ENCODE measurements at regions not wholly inside any gene's neighbourhood (a gene's known extent, or its start where the extent isn't known, plus 50 kb on each side); places are given as distances from the start of the nearest gene placed in this dataset.
"Not testable (repeated sequence)": the region's sequence is repeated elsewhere in the genome, so short reads cannot be mapped to it uniquely, and the experiment has no call there.

DNA sequence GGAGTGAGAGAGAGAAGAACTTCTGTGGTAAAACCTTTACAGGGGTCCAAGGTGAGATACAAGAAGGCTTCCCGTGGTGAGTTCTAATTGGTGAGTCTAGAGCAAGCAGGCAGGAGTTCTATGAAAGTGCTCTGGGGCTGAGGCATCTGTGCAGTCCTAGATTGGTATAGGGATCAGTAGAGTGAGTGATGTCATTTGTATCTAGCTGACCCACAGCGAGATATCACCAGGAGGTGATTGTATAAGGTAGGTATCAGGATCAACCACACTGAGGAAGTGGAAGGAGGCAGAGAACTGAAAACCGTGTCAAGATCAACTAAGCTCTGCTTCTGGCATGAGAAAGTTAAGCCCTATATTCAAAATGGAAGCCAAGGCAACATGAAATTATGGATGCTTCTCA, 1648.9 kb upstream of the TMEFF2 start:
- no peak for DNase-seq (ENCODE audit: low read depth)

DNA sequence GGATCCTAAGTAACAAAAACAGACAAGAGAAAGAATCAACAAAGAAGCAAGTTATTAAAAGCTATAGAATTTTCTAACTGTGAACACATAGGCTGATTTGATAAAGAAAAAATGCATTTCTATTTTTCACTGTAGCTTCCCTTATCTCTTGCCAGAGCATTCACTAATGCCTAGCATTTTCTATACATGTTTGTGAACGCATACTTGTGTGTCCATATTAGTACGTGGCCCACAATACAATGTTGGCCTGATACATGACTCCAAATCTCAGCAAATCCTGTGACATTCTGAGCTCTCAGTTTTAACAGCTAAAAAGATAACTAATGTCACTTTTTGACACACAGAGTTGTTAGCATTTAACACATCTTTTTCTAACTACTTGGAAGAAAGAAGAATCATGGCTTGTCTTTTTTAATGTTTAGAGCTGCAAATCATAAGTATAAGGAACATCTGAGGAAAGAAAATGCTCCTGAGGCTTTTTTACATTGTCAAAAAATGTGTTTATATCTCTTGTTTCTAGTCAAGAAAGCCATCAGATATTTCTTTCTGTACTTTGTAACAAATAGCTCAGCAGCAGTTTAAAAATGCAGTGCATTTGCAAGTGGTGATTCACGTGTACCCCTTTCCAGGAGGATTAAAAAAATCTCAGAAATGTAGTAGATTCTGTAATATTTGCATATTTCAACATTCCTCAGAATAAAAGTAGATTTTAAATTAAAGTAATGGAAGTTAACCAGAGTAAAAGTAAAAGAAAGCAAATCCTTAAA, 1646.8 kb upstream of the TMEFF2 start:
- DNase-seq (ENCODE audit: low read depth) = no peak

DNA sequence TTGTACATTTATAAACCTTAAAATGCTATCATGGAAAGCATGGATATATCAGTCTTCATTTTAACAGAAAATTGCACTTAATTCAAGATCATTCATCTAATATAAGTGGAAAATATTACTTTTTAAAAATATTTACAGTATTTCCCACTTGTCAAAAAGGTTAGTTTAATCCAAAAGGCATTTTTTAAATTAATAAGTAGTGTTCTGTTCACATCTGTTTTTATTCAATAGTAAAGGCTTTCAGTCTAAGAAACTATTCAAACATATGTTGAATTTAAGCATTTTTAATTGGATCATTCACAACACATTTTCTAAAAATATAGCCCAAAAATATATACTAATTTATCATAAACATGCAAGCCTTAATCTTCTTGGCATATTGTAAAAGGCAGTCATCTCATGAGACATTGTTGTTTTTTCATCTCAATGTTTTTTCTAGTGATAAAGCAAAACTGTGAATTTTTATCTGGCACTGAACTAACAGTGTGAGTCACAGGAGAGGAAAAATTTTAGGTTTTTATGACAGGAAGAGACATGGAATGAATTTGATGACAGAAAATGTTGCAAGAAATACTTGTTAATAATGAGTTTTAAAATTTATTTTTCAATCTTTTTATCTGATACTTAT, 1642.5 kb upstream of the TMEFF2 start:
- no peak for DNase-seq (ENCODE audit: low read depth)

DNA sequence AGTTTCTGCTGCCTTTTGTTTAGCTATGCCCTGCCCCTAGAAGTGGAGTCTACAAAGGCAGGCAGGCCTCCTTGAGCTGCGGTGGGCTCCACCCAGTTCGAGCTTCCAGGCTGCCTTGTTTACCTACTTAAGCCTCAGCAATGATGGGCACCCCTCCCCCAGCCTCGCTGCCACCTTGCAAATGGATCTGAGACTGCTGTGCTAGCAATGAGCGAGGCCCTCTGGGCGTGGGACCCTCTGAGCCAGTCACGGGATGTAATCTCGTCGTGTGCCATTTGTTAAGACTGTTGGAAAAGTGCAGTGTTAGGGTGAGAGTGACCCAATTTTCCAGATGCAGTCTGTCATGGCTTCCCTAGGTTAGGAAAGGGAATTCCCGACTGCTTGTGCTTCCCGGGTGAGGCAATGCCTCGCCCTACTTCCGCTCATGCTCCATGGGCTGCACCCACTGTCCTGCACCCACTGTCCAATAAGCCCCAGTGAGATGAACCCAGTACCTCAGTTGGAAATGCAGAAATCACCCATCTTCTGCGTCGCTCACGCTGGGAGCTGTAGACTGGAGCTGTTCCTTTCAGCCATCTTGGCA, 1641.8 kb upstream of the TMEFF2 start:
- DNase-seq (ENCODE audit: low read depth) = not testable (repeated sequence)

DNA sequence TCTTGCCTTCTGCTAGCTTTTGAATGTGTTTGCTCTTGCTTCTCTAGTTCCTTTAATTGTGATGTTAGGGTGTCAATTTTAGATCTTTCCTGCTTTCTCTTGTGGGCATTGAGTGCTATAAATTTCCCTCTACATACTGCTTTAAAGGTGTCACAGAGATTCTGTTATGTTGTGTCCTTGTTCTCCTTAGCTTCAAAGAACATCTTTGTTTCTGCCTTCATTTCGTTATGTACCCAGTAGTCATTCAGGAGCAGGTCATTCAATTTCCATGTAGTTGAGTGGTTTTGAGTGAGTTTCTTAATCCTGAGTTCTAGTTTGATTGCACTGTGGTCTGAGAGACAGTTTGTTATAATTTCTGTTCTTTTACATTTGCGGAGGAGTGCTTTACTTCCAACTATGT, 1639.2 kb upstream of the TMEFF2 start:
- not testable (repeated sequence) for DNase-seq (ENCODE audit: low read depth)

DNA sequence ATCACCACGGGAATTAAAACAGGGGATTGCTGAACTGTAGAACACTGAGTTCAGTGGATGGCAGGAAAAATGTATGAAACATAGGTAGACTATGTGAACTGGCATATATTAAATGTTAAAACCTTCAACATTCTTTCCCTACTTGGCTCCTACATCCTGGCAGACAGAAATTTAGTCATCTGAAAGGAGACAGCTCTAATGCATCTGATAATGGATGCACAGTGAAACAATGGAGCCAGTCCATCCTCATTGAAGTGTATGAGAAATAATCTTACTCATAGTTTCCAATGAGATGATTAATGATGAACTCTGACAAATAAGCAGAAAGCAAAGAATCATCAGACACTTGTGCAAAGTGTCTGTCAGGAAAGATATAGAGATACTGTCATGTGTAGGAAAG, 1629.7 kb upstream of the TMEFF2 start:
- DNase-seq (ENCODE audit: low read depth) = peak; percentile 32

DNA sequence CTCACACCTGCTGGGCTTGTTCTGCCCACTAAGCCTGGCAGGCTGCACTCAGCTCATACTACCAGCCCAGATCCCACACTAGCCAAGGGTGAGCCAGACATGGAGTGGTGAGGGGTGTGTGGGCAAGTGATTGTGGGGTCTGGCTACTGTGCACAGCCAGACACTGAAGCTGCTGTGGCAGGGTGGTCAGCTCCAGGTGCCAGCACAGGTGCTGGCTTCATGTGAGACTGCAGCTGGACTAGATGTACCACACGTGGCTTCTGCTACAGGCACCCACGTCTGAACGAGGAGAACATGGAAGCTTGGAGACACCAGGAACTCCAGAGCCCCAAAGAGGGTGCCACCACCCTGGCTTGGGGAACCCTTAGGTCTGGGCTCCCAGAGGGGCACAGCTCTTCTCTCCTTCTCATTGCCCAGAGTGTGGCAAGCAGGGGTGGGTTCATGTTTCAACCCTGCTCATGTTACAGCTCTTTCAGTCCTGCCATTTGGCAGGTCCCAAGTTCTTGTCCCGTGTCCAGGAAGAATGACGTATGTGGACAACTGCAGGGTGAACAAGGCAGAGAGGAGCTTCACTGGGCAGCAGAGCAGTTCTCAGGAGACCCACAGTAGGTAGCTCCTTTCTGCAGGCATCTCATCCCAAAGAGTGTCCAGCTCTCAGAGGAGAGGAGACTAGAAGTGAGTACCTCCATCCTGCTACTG, 1624.2 kb upstream of the TMEFF2 start:
- DNase-seq (ENCODE audit: low read depth) = no peak

DNA sequence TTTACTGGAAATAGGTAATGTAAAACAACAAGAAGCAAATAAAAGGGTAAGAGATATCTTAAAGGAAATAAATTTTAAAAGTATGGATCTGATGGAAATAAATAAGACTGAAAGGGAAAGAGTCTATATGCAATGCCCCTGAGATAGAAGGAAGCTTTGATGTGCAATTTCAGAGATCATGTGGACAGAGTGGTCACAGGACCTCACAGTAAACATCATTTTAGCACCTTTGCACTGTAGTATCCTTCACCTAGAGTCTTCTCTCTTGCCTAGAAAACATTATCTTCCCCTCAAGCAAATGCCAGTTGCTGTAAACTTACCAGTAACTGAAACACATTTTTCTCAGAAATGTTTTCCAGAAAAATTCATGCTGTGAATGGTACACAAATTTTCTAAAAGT, 1621.3 kb upstream of the TMEFF2 start:
- DNase-seq (ENCODE audit: low read depth) = no peak

DNA sequence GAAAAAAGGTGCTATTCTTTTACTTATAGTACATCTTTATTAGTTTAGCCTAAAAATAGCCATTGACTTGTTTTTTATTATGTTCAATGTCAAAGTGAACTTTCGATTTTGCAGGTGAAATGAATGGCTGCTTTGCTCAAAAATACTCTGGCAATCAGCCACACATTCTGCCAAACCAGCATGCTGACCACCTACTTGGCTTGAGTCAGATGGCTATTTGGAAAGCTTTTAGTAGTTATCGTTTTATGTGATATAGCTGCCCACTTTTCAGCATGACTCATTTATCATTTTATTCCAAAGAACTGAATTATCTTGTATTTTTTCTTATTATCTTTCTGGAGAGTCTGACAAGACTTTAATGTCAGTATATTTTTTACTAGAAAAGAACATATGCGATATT, 1615.8 kb upstream of the TMEFF2 start:
- no peak for DNase-seq (ENCODE audit: low read depth)

DNA sequence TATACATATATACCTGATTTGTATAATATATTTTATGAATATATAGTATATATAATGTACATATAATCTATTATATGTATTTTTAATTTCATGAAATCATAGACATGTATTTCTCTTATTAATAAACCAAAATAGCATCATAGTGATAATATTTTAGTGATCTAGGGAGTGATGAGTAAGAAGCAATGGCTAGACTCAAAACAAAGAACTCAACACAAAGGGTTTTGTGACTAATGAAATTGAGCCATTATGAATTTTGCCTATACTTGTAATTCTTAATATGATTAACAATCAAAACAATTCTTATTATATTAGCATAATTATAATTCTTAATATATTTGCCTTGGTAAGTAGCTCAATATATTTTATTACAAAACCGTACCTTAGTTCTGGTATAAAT, 1614.1 kb upstream of the TMEFF2 start:
- DNase-seq (ENCODE audit: low read depth) = no peak

DNA sequence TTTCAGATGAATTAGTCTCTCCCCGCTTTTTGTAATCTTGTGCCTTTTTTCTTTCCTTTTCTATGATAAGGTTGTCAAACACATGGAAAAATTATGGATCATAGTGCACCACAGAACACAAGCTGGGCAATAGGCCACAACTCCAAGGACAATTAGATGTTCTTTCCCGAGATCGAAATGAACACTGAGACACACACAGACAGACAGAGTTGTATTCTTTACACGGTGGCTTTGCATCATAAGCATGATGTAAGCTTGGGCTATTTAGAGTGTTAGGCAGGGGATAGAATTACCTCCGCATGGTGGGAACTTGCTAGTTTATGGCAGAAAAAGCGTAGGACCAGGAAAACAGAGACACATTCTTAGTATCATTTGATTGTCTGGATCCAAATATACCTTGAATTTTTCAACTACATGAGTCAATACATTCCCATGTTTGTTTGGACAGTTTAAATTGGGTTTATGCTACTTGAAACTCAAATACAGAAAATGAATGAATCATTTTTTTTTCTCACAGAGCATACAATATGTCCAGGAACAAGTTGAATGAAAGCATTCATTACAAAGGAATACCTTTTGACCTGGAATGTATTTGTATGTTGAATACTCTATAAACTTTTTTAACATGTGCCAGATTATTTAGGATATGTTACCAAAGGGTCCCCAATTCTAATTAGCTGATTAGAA, 1611.5 kb upstream of the TMEFF2 start:
- DNase-seq (ENCODE audit: low read depth) = no peak

DNA sequence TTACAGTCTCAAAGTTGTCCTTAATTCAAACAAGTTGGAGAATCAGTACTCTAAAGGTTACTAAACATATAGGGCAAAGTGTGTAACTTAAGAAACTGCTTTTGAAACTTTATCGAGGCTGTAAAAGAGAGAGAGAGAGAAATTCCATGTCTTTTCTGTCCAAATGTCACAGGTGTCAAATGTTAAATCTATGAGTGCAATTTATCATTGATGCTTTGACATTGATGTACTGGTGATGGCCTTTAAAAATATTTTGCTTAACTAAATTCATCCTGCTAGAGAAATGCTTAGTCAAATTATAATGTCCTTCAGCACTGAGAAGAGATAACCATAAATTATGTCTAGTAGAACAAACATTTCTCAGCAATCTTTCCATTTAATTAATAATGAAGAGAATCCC, 1602.1 kb upstream of the TMEFF2 start:
- no peak for DNase-seq (ENCODE audit: low read depth)

DNA sequence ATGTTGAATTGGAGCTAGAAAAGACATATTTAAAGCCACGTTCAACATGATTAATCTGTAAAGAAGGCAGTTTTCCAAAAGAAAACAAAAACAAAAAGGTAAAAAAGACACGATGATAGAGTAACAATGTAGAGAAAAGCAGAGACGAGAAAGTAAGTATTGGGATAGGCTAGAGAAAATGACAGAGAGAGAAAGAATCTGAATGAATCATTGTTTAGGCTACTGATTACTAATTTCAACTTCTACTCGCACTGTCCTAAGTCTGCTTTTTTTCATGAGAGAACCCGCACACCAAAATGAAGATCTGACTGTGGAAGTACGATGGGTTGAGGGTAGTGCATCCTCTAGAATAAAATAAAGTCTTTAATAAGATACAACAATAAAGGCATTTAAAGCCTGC, 1599.2 kb upstream of the TMEFF2 start:
- no peak for DNase-seq (ENCODE audit: low read depth)

DNA sequence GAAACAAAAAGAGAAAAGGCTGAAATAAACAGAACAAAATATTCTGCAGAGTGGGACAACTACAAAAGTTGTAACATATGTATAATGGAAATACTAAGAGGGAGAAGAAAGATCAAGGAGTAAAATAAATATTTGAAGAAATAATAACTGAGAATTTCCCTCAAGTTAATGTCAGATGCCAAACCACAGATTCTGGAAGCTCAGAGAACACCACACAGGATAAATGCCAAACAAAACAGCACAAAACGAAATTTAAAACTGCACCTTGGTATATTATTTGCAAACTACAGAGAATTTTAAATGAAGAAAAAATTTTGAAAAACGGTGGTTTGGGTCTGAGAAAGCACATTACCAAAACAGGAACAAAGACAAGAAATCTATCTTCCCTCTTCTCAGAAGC, 1588.9 kb upstream of the TMEFF2 start:
- no peak for DNase-seq (ENCODE audit: low read depth)

DNA sequence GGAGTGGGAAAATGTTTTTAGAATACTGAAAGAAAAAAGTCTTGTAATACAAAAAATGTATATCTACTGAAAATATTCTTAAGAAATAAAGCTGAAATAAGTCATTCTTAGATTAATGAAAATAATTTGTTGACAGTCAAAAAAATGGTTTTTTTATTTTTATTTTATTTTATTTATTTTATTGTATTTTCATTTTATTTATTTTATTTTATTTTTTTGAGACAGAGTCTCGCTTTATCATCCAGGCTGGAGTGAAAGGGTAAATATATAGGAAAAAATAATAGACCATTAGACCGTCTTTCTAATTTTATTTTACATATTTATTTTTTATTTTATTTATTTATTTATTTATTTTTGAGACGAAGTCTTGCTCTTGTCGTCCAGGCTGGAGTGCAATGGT, 1583.6 kb upstream of the TMEFF2 start:
- DNase-seq (ENCODE audit: low read depth) = no peak

DNA sequence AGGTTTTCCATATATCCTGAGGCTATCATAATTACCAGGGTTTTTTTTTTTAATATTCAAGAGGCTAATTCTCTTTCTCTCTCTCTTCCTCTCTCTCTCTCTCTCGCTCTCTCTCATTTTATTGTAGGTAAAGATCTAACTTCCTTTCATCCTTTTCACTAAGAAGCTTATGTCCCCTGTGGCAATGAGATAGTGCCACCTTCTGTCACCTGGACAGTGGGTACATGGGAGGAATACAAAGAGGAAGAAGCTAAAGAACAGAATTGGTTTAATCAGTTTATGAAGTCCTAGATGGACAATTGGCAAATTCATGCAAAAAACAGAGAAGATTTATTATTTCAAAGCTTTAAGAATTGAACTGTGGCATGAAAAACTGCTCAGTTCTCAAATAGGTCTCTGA, 1582.3 kb upstream of the TMEFF2 start:
- no peak for DNase-seq (ENCODE audit: low read depth)

DNA sequence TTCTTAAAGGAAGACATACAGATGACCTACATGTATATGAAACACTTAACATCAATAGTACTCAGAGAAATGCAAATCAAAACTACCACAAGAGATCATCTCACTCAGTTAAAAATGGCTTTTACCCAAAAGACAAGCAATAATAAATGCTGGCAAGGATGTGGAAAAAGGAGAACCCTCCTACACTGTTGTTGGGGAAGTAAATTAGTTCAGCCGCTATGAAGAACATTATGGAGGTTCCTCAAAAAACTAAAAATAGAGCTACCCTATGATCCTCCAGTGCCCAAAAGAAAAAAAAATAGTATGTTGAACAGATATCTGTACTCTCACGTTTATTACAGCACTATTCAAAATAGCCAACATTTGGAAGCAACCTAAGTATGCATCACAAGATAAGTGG, 1579.4 kb upstream of the TMEFF2 start:
- no peak for DNase-seq (ENCODE audit: low read depth)

DNA sequence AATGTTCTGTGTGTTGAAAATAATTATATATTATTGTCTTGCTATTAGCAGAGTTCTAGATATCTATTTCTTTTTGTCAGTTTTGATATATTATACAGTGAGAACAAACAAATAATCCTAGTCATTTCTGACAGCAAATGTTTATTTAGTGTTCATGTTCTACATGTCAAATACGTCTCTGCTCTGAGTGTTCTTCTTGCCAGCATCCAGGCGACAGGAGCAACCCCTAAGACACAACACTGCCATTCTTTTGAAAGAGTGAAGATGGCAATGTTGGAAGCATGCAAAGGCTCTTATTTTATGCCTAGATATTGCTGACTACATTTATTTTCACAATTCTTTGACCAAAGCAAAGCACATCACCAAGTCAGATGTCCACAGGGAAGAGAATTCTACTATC, 1556.6 kb upstream of the TMEFF2 start:
- no peak for DNase-seq (ENCODE audit: low read depth)

DNA sequence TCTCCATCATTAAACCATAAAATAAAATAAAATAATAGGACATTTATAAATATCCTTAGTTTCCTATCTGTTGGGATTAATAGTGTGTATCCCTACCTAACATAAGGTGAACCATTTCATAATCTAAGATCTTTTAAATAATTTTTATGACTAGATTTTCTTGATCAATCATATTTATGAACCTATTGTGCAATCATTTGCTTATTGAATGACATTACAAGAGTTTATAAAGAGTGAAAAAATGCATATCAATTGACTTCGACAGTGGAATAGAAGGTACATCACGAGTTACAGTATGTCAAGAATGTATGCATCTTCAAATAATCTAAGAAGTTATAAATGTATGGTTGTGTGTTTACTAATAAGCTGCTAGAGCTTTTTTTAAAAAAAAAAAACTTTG, 1554.8 kb upstream of the TMEFF2 start:
- no peak for DNase-seq (ENCODE audit: low read depth)

DNA sequence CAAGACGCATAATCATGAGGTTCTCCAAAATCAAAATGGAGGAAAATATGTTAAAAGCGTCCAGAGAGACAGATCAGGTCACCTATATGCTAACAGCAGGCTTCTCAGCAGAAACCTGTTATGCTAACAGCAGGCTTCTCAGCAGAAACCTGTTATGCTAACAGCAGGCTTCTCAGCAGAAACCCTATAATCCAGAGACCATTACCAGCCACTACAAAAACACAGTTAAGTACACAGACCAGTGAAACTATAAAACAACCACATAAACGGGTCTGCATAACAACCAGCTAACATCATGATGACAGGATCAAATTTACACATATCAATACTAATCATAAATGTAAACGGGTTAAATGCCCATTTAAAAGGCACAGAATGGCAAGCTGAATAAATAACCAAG, 1548.4 kb upstream of the TMEFF2 start:
- no peak for DNase-seq (ENCODE audit: low read depth)

DNA sequence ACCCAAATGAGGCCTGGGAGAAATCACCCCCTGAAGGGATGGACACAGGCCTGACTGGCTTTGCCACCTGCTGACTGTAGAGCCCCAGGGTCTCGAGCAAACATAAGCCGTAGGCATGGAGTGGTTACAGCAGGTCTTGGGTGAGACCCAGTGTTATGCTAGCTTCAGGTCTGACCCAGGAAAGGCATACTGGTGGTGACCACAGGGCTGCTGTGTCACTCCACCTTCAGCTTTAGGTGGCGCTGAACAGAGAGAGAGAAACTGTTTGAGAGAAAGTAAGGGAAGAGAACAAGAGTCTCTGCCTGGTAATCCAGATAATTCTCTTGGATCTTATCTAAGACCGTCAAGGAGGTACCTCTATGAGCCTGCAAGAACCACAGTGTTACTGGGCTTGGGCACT, 1544.2 kb upstream of the TMEFF2 start:
- no peak for DNase-seq (ENCODE audit: low read depth)

DNA sequence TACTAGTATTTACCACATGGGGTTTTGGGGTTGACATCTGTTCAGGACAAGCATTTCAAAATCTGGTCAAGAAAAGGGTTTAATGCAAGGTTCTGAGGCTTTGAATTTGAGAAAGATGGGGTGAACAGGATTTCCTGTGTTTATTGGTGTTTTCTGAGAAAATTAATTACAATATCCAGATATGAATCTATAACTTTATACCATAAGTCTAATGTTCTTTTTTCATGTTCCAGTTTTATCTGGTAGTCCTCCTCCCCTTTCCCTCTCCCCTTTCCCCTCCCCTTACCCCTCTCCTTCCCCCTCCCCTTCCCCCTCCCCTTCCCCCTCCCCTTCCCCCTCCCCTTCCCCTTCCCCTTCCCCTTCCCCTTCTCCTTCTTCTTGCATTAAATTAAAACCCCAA, 1518.2 kb upstream of the TMEFF2 start:
- DNase-seq (ENCODE audit: low read depth) = no peak

DNA sequence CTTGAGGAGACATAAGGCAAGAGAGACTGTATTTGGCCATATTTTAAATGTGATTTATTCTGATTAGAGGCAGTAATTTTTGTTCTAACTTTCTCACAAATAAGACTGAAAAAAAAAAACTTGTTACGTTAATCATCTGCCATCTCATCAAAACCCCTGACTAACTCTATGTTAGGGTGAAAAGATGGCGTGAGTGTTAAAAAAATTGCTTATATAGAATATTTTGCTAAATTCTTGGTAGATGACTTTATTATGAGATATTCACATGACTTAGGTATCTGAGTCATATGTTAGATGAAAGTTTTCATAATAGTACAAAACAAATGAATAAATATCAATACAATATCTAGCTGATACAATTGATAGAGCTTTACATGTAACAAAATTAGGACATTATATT, 1508.7 kb upstream of the TMEFF2 start:
- DNase-seq (ENCODE audit: low read depth) = no peak

Measured in fibroblast of the conjunctiva (primary cell).